Forelimb muscle (tissue), 1 donor: ENCODE measurements at regions not wholly inside any gene's neighbourhood (a gene's known extent, or its start where the extent isn't known, plus 50 kb on each side); places are given as distances from the start of the nearest gene placed in this dataset.

Source experiments
- DNase-seq: peaks from one replicate; pipeline ENCODE4 v3.0.0-alpha.2; 2013; ENCODE audit warnings: low read depth

GRCh38 chr22:48843640-48844039 is 984.0 kb downstream of the BRD1 start:
- no peak for DNase-seq

- DNase-seq = no peak
These were observed 984.7 kb downstream of the BRD1 start for GRCh38 chr22:48842976-48843375.

DNA sequence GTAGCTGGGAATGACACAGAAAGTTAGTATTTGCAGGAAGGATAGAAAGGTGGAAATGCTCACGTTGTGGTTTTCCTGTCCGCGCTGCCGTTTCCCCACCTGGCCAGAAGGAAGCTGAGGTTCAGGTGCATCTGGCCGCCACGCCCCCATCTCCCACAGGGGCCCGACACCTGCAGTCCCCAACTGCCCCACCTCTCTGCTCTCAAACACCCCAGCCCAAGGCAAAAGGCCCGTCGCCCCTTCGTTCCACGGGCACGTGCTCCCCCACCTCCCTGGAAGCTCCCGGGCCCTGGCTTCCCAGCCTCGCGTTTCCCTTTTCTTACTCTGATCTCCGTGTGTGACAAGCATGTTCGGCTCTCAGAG is 985.1 kb downstream of the BRD1 start:
- DNase-seq = no peak

DNA sequence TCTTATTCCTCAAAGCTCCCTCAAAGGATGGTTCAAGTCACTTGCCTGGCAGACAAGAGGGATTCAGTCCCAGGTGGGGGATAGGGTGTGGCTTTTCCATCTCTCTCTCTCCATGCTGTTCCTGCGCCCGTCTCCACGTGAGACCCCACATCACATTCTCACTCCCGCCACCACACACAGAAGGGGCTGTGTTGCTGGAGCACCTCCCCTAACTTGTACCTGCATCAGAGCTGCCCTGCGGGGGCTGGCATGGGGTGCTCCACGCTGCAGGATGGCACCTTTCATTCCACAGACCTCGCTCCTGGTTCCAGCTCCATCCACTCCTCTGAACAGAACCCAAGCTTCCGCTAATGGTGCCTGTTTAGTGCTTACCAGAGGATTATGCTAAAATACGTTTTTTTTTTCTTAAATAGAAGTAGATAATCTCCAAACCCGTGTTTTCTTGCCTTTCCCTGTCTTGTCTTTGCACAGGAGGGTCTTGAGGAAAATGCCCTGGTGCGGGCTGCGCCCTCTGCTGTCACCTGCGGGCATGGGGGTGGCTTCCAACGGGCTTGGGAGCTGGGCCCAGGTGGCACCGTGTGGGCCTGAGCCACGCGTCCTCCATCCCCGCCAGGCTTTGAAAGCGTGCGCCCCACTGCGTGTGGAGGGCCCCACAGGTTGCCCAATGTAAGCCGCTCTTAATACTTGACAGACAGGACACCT is 985.6 kb downstream of the BRD1 start:
- DNase-seq = no peak

- no peak for DNase-seq
These were observed 987.3 kb downstream of the BRD1 start for GRCh38 chr22:48840112-48840949.

DNA sequence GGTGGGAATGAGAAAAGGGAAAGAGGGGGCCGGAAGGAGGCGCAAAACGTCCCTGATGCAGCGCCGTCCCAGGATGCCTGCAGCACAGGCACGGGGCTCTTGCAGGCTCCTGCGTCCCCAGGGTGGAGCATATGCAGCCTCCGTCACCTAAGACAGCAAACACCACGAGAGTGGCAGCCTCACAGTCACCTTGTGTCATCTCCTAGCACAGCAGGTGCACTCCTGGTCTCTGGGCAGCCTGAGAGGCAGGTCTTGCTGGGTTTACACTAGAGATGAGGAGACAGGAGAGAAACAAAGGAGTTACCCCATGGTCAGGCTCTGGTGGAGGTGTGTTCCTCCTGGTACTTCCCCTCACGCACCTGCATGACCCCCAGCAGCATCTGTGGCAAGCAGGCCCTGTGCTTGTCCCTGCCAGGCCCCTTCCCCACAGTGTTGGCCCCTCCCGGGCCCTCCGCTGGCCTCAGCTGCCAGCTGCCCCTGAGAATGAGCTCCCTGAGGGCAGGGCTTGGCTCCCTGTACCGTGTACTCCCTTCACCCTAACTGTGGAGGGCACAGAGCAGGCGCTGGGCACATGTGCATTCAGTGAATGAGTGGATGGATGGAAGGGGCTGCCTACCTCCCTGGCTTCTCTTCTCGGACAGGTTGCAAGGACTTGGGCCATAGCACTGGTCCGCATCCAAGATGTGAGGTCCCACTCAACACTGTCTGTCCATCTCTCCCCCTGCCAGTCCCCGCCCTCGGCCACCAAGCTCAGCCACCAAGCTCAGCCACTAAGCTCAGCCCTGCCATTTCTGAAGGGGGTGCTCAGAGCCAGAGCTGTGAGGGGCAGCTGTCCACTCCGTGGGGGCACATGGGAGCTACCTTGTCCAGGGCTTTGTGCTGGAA is 988.6 kb downstream of the BRD1 start:
- no peak for DNase-seq

- no peak for DNase-seq
These were observed 989.3 kb downstream of the BRD1 start for GRCh38 chr22:48838376-48838775.

DNA sequence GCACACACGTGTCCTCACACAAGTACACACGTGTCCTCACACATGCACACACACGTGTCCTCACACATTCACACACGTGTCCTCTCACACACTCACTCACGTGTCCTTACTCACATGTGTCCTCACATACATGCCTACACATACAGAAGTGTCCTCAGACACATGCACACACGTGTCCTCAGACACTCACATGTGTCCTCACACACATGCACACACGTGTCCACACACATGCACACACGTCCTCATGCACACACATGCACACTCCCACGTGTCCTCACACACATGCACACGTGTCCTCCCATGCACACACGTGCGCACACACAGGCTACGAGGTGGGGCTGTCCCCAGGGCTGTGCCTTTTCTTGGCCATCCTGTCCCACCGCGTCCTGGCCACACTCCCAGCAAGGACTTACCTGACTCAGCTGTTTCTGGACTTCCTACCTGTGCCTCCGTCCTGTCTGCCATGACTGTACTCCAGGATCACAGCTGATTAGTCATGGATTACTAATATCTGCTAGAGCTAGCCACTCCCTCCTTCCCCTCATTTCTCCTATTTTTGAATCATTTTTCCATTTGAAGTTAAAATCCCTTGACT is 990.2 kb downstream of the BRD1 start:
- DNase-seq = no peak

DNA sequence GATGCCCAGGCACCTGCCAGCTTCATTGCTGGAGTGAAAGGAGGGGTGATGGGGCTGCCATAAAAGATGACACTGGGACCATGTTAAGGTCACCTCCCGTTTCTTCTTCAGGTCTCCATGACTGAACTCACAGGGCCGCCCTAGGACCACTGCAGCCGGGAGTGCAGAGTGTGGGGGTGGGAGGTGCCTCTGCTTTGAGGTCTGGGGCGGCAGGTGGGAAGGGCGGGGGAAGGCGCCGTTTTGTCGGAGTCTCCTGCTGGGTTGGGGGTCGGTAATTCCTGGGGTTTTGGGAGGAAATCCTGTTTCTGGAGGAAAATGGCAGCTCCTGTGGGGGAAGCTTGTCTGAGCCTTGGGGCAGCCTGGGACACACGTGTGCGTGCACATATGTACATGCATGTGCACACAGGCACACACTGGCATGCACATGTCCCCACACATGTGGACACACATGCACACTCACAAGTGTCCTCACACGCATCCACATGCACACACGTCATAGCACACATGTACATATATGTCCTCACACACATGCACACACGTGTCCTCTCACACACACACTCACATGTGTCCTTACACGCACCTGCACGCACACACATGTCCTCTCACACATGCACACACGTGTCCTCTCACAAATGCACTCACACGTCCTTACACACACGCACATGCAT is 990.9 kb downstream of the BRD1 start:
- DNase-seq = no peak

- DNase-seq = no peak
These were observed 991.6 kb downstream of the BRD1 start for GRCh38 chr22:48835857-48836672.

- DNase-seq = no peak
These were observed 992.3 kb downstream of the BRD1 start for GRCh38 chr22:48835364-48835763.

DNA sequence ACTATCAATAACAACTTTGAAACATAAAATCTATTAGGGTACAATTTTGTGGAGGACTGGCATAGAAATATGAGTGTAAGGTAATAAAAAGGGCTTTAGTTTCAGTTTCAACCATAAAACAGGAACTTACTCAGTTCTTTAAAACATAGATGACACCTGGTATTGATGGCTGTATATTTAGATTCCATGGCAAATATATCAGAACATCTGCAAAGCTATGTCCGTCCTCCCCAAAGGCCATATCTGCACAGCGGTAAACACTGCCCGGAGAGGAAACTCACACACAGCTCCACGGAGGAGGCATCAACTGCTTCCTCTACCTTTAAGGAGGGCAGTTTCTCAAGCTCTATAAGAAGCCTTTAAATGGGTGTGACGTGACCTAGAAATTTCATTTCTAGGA is 993.3 kb downstream of the BRD1 start:
- no peak for DNase-seq

DNA sequence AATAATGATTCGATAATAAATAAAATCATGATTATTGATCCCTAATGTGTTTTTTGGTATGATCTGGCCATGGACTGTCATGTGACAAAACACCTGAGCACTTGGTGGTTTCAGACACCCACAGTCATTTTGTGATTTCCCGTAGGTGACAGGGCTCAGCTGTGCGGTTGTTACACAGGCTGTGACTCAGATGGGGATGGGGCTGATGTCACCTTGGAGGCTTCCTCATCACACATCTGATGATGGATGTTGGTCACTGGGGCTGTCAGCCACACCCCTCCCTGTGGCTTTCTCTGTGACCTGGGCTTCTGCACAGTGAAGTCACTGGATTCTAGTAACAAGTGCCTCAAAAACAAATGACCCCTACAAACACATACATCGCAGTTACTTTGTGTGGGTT is 995.1 kb downstream of the BRD1 start:
- DNase-seq = no peak

DNA sequence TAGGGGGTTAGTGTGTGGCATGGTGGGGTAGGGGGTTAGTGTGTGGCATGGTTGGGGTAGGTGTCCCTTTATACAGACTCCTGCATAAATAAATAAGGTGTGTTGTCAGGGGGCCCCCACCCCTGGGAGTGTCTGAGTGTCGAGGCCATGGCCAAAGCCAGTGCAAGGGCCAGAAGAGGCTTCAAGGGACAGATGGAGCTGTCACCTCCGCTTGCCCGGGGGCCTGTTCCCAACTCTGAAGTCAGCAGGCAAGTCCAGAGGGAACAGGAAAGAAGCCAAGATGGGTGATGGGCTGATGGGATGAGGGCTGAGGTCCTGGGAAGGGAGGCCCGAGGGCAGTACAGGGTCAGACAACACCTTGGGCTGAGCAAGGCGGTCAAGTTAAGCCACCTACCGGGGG is 997.8 kb downstream of the BRD1 start:
- DNase-seq = no peak

GRCh38 chr22:48828688-48829087 is 999.0 kb downstream of the BRD1 start:
- DNase-seq = no peak

GRCh38 chr22:48827904-48828555 is 999.6 kb downstream of the BRD1 start:
- no peak for DNase-seq

DNA sequence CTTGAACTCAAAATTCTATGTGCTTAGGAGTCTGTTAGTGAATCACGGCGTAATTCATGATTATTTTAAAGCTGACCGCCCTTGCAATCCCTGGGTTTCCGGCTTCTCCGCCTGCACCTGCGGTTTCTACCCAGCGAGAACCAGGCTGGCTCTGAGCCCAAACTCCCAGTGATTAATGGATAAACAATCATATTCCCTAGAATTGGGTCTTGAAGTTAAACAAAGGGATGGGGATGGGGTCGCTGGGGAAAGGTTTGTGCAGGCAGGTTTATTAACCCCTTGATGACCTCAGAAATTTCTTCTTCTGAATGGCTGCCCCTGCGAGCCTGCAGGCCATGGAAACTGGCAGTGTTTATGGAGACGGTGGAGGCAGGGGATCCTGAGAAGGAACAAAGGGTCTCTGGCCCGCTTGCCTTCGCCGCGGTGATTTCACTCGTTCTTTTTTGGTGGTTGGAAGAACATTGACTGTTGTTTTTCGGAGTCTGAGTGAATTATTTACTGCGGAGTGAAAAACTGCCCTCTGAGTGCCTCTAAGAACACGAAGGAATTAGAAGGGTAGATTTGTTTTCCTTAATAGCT is 1000.3 kb downstream of the BRD1 start:
- no peak for DNase-seq

- no peak for DNase-seq
These were observed 1001.1 kb downstream of the BRD1 start for GRCh38 chr22:48826546-48826945.

DNA sequence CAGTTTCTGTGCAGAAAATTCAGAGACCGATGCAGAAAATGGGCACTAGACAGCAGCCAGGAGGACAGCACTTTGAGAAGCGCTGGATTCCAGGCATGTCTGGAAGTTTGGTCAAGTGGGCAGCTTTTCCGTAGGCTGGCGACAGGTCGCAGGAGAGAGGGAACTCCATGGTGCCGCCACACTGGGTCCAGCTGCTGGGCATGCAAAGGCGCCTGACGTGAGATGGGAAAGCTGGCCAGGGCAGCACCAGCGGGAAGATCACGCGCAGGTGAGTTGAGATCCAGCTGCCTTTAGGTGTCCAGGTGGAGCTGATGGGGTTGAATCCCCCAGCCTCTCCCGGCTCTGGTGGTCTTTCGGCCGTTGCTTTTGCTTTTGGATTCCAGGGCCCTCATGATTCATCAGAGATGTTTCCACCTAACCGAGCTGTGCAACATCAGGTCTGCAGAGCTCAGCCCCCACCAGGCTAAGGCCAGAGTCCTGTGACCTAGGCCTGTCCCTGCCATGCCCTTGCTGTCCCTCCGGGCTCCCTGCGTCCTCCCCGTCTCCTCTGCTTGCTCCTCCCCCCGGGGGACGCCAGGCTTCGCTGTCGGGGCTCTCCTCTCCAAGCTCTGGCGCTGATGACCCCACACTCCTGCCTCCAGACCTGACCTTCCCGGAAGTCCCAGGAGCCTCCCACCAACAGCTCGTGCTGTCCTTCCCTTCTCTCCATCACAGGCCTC is 1001.7 kb downstream of the BRD1 start:
- DNase-seq = no peak
